Right ventricle myocardium superior (tissue), 1 donor: ENCODE measurements at regions not wholly inside any gene's neighbourhood (a gene's known extent, or its start where the extent isn't known, plus 50 kb on each side); places are given as distances from the start of the nearest gene placed in this dataset.

ENCODE experiments used
- ATAC-seq: fragments of 200-7000 bp; cut with Tn5 transposase; one replicate; pipeline ENCODE4 v1.9.1; 2020; ENCODE audit warnings: mild to moderate bottlenecking; ENCODE audit not compliant: poor library complexity
- DNase-seq: peaks from one replicate; pipeline ENCODE4 v3.0.0-alpha.2; 2020
- intact Hi-C: fragments of 100-400 bp; cut with DNase I; formaldehyde crosslinking; loops from one replicate; pipeline ENCODE4 v1.11.2; 2022
- donor health status: DM: no; HTN: yes; CAD: no; lungs with severe emphysema.

- no peak for DNase-seq
- no peak for ATAC-seq
- intact Hi-C loops = no loop called here
Observed at GRCh38 chr5:144088206-144089064, 82.0 kb downstream of the YIPF5 start.

DNA sequence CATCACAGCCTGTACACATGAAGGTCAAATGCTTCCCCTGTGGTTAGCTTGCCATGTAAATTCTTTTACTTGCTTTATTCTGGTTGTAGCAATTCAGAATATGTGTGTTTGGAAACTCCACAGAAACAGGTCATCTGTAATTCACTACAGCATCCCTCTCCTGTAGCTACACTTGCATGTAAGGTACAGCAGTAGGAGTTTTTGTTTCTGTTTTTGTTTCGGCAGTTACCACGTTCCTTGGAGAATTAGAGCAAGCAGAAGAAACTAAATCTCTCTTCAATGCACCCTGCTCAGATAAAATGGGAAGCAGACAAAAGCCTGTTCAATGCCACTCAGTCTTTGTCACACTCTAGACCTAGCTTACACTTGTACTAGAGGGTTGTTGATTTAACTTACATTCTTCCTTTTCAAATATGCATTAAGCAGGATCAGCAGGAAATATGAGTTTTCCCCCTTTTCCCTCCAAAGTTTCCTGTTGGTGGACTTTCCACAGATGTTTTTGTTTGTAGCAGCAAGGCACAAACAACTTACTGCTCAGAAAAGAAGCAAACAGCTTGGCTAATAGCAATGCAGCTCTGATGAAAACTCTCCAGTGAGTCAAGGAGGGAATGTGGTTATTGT, 80.9 kb downstream of the YIPF5 start:
- ATAC-seq (no peak), DNase-seq (no peak)
- intact Hi-C loops = no loop called here

- intact Hi-C loops = no loop called here
- no peak for DNase-seq
- ATAC-seq = no peak
Observed at GRCh38 chr5:144092508-144092907, 78.0 kb downstream of the YIPF5 start.

- ATAC-seq = no peak
- intact Hi-C loops = no loop called here
Observed at GRCh38 chr5:144093400-144093799, 77.1 kb downstream of the YIPF5 start.

GRCh38 chr5:144093868-144094267, 76.6 kb downstream of the YIPF5 start:
- ATAC-seq (no peak), DNase-seq (no peak)
- intact Hi-C loops = no loop called here

More at GRCh38 chr5:144093400-144093799, 77.1 kb downstream of the YIPF5 start:
- DNase-seq = no peak

GRCh38 chr5:144100702-144101101, 69.8 kb downstream of the YIPF5 start:
- intact Hi-C loops = no loop called here

DNA sequence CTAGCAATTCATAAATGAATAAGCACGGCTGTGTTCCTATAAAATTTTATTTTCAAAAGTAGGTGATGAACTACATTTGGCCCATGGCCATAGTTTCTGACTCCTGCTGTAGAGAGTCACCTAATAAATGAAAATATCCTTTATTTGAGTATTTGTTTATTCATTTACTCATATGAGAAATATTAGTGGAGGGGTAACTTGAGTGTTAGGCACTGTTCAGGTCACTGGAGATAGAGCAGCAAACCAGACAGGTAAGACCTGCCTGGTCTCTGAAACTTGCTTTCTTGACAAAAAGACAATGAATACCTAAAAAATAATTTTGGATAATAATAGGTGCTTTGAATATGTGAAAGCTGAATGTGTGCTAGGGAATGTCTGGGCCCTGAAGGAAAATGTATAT, 68.8 kb downstream of the YIPF5 start:
- intact Hi-C loops = no loop called here
- DNase-seq (no peak), ATAC-seq (no peak)

More at GRCh38 chr5:144100702-144101101, 69.8 kb downstream of the YIPF5 start:
- no peak for DNase-seq
- ATAC-seq = no peak

DNA sequence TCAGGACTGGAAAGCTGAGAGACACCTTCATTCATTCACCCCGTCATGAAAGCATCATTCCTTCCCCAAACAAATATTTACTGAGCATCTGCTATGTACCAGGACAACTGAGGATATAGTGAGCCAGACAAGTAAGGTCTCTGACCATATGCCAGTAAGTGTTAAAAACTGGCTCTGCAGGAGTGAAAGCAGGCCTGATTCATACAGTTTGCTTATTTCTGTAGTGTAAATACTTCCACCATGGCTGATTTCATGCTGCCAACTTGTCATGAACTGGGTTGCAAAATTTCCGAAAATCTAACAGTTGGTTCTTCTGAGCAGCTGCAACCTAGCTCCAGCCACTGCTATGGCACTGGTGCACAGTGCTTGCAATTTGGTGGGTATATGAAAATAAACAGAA, 68.1 kb downstream of the YIPF5 start:
- DNase-seq (no peak), ATAC-seq (no peak)
- intact Hi-C loops = no loop called here

DNA sequence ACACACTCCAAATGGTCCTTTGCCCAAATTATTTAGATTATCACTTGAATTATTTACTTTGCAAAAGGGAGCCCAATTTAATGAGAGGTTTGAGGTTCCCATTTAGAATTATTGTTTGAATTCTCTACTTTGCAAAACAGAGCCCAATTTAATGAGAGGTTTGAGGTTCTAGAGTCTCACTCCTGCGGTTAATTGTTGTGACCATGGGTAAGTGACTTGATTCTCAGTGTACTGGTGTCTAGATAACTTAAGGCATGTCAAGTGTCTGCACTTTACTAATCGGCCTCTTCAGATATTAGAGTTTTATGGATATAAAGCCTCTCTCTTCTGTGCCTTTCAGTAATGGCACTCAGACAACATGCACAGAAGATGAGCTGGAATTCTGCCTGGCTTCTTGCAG, 67.5 kb downstream of the YIPF5 start:
- no peak for ATAC-seq

GRCh38 chr5:144103611-144104485, 66.6 kb downstream of the YIPF5 start:
- no peak for ATAC-seq
- intact Hi-C loops = no loop called here
- no peak for DNase-seq

More for the DNA sequence above, 67.5 kb downstream of the YIPF5 start:
- DNase-seq = no peak
- intact Hi-C loops = no loop called here

DNA sequence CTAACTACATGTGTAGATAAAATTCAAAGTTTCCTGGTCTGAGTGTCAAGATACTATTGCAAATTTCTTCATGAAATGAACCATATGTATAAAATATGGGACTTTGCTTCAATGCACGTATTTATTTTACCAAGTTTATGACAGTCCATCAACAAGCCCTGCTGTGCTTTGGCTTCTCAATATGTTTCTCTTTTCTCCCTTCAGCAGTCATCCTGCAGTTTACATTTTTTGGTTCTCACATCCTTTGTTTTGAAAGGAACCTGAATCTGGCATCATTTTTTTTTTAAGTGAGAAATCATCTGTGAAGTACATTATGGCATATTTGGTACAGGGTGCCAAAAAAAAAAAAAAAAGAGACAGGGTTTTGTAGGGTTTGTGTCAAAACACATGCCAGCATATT, 65.1 kb downstream of the YIPF5 start:
- no peak for ATAC-seq
- DNase-seq = no peak
- intact Hi-C loops = no loop called here

DNA sequence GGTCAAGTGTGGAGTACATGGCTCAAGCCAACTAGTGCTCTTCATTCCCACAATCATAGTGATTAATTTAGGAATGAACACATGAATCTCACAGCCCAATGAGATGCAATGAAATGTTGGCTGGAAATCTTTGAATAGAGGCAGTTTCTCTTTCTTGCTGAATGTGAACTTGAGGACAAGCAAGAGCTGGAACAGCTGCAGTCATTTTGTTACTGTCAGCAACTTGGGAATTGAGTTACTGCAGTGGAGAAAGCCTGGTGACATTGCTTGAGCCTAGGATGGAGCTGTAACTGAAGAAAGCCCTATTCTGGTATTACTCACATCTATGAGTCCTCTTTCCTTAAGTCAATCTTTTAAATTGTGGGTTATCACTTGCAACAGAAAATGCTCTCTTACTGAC, 62.3 kb downstream of the YIPF5 start:
- intact Hi-C loops = no loop called here
- ATAC-seq = no peak

More for the DNA sequence above, 62.3 kb downstream of the YIPF5 start:
- no peak for DNase-seq
